GM06990 (cell line): ENCODE measurements at regions not wholly inside any gene's neighbourhood (a gene's known extent, or its start where the extent isn't known, plus 50 kb on each side); places are given as distances from the start of the nearest gene placed in this dataset.

Experiments
- DNase-seq: peaks from one replicate; pipeline ENCODE4 v3.0.0-alpha.2; 2011; ENCODE audit not compliant: insufficient read length; ENCODE audit errors: extremely low read depth
- H3K27me3 ChIP-seq: replicated peaks from 2 replicates; pipeline ENCODE4 v1.6.0; 2011; ENCODE audit warnings: low read length; ENCODE audit not compliant: control insufficient read depth, insufficient read depth
- H3K36me3 ChIP-seq: 2 replicates; pipeline ENCODE4 v1.5.1; 2011; ENCODE audit warnings: low read length; ENCODE audit not compliant: control insufficient read depth, insufficient read depth
- H3K4me3 ChIP-seq: replicated peaks from 2 replicates; pipeline ENCODE4 v1.5.1; 2011; ENCODE audit warnings: low read depth, mild to moderate bottlenecking, control low read depth, low read length
- TF ChIP-seq, protein P1 (sequence below): IDR thresholded peaks from 2 replicates; pipeline ENCODE4 v1.5.1; 2011; ENCODE audit warnings: low read length, control low read depth, mild to moderate bottlenecking, inconsistent platforms; ENCODE audit not compliant: insufficient read depth, poor library complexity, severe bottlenecking

DNA sequence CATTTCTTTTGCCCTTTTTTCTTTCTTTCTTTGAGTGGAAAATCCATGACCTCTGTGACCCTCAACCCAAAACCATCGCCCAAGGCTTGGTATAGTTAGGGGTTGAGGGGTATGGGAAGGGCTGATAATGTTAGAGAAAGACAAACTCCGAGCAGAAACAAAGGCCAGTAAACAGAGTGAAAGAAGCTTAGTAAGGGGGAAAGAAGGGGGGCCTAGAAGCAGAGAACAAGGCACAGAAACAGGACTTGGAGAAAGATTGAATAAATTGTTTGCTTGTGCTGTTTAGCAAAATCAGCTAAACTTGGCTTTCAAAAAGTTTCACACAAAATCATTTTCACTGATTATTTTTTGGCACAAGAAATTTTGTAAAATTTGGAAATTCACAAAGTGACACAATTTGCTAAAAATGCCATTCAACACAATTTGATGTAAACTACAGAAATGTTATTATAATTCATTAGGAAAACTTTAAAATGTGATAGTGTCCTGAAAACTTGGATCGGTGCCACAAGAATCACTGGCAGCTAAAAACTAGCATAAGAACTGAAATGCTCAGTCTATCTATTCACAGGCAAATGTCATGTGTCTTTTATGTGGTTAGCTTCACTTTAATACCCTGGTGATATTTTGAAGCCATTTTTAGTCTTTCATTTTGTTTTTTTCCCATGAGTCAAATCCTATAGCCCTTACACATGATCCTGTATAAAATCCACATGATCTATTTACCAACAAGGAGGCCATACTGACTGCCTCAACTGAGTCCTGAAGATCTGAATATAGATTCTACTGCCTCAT, 276.4 kb downstream of the NR2F1-AS1 start:
- Histone ChIP-seq H3K27me3 (no peaks in the 10 kb centered on the region; the same call in 1 of the 2 replicates), H3K4me3 (no peak overlapping the region), H3K36me3 (no peaks in the 10 kb centered on the region)
- DNase-seq: no peak
- TF ChIP-seq, protein P1, sequence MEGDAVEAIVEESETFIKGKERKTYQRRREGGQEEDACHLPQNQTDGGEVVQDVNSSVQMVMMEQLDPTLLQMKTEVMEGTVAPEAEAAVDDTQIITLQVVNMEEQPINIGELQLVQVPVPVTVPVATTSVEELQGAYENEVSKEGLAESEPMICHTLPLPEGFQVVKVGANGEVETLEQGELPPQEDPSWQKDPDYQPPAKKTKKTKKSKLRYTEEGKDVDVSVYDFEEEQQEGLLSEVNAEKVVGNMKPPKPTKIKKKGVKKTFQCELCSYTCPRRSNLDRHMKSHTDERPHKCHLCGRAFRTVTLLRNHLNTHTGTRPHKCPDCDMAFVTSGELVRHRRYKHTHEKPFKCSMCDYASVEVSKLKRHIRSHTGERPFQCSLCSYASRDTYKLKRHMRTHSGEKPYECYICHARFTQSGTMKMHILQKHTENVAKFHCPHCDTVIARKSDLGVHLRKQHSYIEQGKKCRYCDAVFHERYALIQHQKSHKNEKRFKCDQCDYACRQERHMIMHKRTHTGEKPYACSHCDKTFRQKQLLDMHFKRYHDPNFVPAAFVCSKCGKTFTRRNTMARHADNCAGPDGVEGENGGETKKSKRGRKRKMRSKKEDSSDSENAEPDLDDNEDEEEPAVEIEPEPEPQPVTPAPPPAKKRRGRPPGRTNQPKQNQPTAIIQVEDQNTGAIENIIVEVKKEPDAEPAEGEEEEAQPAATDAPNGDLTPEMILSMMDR: no peak

DNA sequence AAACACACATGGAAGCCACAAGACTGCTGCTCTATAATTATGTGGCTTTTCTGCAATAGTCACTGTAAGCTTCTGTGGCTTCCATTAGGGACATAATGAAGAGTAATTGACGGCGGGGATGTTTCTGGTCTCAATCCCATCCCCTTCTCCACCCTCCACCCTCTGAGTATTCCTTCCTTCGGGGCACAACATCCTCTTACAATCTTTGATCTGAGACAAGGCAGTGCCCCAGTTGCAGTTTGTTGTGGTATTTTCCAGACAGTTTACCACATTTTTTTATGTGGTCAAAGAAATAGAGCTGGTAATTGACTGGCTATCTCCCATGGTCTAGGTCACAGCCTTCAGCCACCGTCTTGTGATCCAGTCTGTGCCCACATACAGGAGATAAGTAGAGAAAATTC, 277.7 kb downstream of the NR2F1-AS1 start:
- H3K4me3 ChIP-seq: no peak overlapping the region
- TF ChIP-seq, protein P1: no peak
- no peaks in the 10 kb centered on the region; the same call in 1 of the 2 replicates for H3K27me3 ChIP-seq
- no peaks in the 10 kb centered on the region for H3K36me3 ChIP-seq
- no peak for DNase-seq

DNA sequence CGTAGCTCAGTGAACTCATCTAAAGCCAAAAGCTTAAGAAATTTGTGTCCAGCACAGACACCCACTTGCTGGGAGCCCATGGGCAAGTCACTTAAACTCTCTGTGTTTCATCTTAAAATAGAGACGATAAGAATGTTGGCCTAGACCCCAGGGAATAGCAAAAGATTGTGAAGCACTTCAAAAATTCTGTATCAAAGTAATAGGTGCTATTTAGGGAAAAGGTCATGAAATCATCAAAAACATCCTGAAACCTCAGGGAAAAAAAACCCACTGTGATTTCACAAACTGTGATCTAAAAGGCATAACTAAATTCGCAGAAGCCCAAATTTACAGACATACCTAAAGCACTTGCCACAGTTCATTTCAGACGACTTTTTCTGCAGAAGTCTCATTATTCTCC, 278.3 kb downstream of the NR2F1-AS1 start:
- TF ChIP-seq, protein P1: no peak
- DNase-seq: no peak
- H3K4me3 ChIP-seq: no peak overlapping the region
- H3K27me3 ChIP-seq: no peaks in the 10 kb centered on the region; the same call in 1 of the 2 replicates
- no peaks in the 10 kb centered on the region for H3K36me3 ChIP-seq

DNA sequence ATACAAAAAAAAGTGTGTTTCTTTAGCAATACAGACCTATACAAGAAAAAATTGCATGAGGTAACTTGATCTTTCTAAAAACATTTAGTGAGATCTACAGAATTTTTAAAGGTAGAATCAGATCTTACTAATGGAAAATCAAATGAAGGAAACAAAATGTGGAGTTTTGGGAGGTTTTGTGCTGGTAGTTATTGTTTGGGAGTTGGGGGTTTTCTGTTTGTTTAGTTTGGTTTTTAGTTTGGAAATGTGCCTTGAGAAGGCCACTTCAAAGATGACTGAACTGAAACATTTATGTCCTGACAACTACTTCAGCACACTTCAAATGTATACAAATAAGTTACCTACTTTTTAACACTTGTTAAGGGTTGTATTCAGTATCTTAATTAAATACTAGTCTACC, 280.1 kb downstream of the NR2F1-AS1 start:
- Histone ChIP-seq H3K4me3 (no peak overlapping the region), H3K36me3 (no peaks in the 10 kb centered on the region), H3K27me3 (no peaks in the 10 kb centered on the region; the same call in 1 of the 2 replicates)
- TF ChIP-seq, protein P1: no peak
- DNase-seq: no peak

DNA sequence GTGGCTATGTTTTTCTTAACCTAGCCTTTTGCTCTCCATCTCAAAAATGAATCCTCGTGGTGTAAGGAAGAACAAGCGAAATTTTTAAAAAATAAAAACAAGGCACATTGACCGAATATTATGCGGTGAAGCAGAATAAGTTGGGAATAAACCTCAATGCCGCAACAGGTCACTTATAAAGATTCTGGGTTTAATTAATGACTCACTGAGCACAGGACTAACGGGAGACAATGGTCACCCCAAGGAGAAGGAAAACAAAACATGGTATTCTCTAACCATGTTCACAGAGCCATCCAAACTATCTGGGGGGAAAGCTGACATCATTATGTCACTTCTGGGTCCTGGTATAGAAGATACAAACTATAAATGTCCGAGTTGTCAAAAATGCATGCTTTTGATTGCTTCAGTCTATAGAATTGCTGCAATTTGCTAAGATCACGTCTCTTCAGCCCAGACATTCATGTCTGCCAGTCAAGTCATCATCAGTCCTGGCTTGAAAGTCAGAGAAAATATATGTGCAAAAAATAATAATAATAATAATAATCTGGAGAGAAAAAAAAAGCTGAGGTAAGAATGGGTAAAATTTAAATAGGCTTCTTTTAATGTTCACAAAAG, 280.6 kb downstream of the NR2F1-AS1 start:
- DNase-seq: no peak
- H3K27me3 ChIP-seq: no peaks in the 10 kb centered on the region; the same call in 1 of the 2 replicates
- H3K36me3 ChIP-seq: no peaks in the 10 kb centered on the region
- H3K4me3 ChIP-seq: no peak overlapping the region
- TF ChIP-seq, protein P1: no peak
